ENCODE measurements at regions not wholly inside any gene's neighbourhood (a gene's known extent, or its start where the extent isn't known, plus 50 kb on each side); places are given as distances from the start of the nearest gene placed in this dataset.

GRCh38 chr22:23503142-23503541 is 76.9 kb downstream of the IGLL1 start:
- no peaks in the 10 kb centered on the region for H3K9me3 Mint-ChIP-seq
- Histone ChIP-seq H3K27ac (ENCODE audit: low read depth in 1 of 2, low read length in 2 of 2) (no peak overlapping the region), H4K20me1 (ENCODE audit: insufficient read depth, low read length) (no peaks in the 10 kb centered on the region), H2AFZ (ENCODE audit: insufficient read depth, low read depth, low read length, poor library complexity, severe bottlenecking) (no peak overlapping the region), H3K4me2 (replicated peaks; ENCODE audit: extremely low read depth, low read length, poor library complexity, severe bottlenecking) (no peak overlapping the region), H3K27me3 (ENCODE audit: control insufficient read depth in 2 of 2, insufficient read depth in 2 of 2, low read length in 2 of 2) (no peaks in the 10 kb centered on the region), H3K79me2 (ENCODE audit: insufficient read depth, low read length) (no peaks in the 10 kb centered on the region), H3K9me3 (replicated peaks in 1 of 2; ENCODE audit: control insufficient read depth in 1 of 2, insufficient read depth in 1 of 2, low read length in 2 of 2) (no peaks in the 10 kb centered on the region), H3K4me3 (replicated peaks in 1 of 3; ENCODE audit: low read depth in 2 of 3, low read length in 3 of 3) (no peak overlapping the region), H3K4me1 (ENCODE audit: control insufficient read depth in 1 of 2, insufficient read depth in 2 of 2, low read length in 2 of 2) (no peaks in the 10 kb centered on the region), H3K9ac (ENCODE audit: insufficient read depth, low read length, poor library complexity, severe bottlenecking) (no peak overlapping the region), H3K36me3 (replicated peaks in 1 of 2; ENCODE audit: control insufficient read depth in 1 of 2, insufficient read depth in 2 of 2, low read length in 2 of 2) (no peaks in the 10 kb centered on the region)
- intact Hi-C loops (cut with micrococcal nuclease) = no loop called here
- no peak for TF ChIP-seq CTCF (IDR thresholded peaks at IDR 0.05)
- H3K36me3 Mint-ChIP-seq = no peaks in the 10 kb centered on the region
- no peak overlapping the region for H3K4me3 Mint-ChIP-seq
- H3K4me1 Mint-ChIP-seq = no peaks in the 10 kb centered on the region
- peak overlapping the region in 1 of 7 donors; percentile 68 for H3K27ac Mint-ChIP-seq
- no peak for DNase-seq
- WGBS (ENCODE audit: insufficient coverage) = 93% methylated on average over 5 of the region's 5 CpGs
- peaks cover 0 to 1% (median 0%) of the 10 kb centered on the region in 3 donors for H3K27me3 Mint-ChIP-seq (ENCODE audit: low read depth in 3 of 3)

GRCh38 chr22:23501708-23502107 is 78.4 kb downstream of the IGLL1 start:
- no peak for TF ChIP-seq CTCF (IDR thresholded peaks at IDR 0.05)
- WGBS (ENCODE audit: insufficient coverage) = 92% methylated on average over 3 of the region's 12 CpGs
- H3K27me3 Mint-ChIP-seq (ENCODE audit: low read depth in 3 of 3) = no peaks in the 10 kb centered on the region
- Histone ChIP-seq H3K9ac (ENCODE audit: insufficient read depth, low read length, poor library complexity, severe bottlenecking) (no peak overlapping the region), H3K79me2 (ENCODE audit: insufficient read depth, low read length) (no peaks in the 10 kb centered on the region), H3K4me2 (replicated peaks; ENCODE audit: extremely low read depth, low read length, poor library complexity, severe bottlenecking) (no peak overlapping the region), H3K27ac (ENCODE audit: low read depth in 1 of 2, low read length in 2 of 2) (no peak overlapping the region), H3K27me3 (ENCODE audit: control insufficient read depth in 2 of 2, insufficient read depth in 2 of 2, low read length in 2 of 2) (no peaks in the 10 kb centered on the region), H2AFZ (ENCODE audit: insufficient read depth, low read depth, low read length, poor library complexity, severe bottlenecking) (no peak overlapping the region), H3K36me3 (replicated peaks in 1 of 2; ENCODE audit: control insufficient read depth in 1 of 2, insufficient read depth in 2 of 2, low read length in 2 of 2) (no peaks in the 10 kb centered on the region), H3K9me3 (replicated peaks in 1 of 2; ENCODE audit: control insufficient read depth in 1 of 2, insufficient read depth in 1 of 2, low read length in 2 of 2) (no peaks in the 10 kb centered on the region), H3K4me1 (ENCODE audit: control insufficient read depth in 1 of 2, insufficient read depth in 2 of 2, low read length in 2 of 2) (no peaks in the 10 kb centered on the region), H4K20me1 (ENCODE audit: insufficient read depth, low read length) (no peaks in the 10 kb centered on the region), H3K4me3 (replicated peaks in 1 of 3; ENCODE audit: low read depth in 2 of 3, low read length in 3 of 3) (no peak overlapping the region)
- intact Hi-C loops (cut with micrococcal nuclease) = no loop called here
- no peaks in the 10 kb centered on the region for H3K9me3 Mint-ChIP-seq
- no peak overlapping the region for H3K4me3 Mint-ChIP-seq
- no peak overlapping the region for H3K27ac Mint-ChIP-seq
- DNase-seq = no peak
- no peaks in the 10 kb centered on the region for H3K36me3 Mint-ChIP-seq
- H3K4me1 Mint-ChIP-seq = no peaks in the 10 kb centered on the region
